ENCODE measurements at regions not wholly inside any gene's neighbourhood (a gene's known extent, or its start where the extent isn't known, plus 50 kb on each side); places are given as distances from the start of the nearest gene placed in this dataset.

DNA sequence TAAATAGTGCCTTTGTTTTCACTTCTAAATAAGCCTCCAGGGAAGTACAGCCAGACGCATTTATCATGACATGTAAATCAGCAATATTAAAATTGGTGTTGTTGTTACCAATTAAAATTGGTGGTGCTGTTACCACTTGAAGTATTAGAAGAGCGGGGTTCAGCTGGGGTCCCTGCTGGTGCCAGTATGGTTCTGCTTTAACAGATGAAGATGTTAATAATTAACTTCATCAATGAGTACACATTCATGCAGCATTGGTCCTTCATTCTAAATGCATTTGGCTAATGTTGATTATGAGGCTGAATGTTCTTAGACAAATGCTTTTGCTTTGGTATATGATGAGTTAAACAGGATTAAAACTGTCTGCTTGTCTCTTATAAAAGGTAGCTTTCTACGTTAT is 67.6 kb upstream of the TMC1 start:
- TF ChIP-seq, protein P1, sequence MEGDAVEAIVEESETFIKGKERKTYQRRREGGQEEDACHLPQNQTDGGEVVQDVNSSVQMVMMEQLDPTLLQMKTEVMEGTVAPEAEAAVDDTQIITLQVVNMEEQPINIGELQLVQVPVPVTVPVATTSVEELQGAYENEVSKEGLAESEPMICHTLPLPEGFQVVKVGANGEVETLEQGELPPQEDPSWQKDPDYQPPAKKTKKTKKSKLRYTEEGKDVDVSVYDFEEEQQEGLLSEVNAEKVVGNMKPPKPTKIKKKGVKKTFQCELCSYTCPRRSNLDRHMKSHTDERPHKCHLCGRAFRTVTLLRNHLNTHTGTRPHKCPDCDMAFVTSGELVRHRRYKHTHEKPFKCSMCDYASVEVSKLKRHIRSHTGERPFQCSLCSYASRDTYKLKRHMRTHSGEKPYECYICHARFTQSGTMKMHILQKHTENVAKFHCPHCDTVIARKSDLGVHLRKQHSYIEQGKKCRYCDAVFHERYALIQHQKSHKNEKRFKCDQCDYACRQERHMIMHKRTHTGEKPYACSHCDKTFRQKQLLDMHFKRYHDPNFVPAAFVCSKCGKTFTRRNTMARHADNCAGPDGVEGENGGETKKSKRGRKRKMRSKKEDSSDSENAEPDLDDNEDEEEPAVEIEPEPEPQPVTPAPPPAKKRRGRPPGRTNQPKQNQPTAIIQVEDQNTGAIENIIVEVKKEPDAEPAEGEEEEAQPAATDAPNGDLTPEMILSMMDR (IDR thresholded peaks at IDR 0.05; ENCODE audit: low read depth, low read length) = no peak
- no peak for TF ChIP-seq EZH2phosphoT487 (IDR thresholded peaks at IDR 0.05; ENCODE audit: low read depth)

Data from OCI-LY3 (cell line).